Loucy (cell line): ENCODE measurements at regions not wholly inside any gene's neighbourhood (a gene's known extent, or its start where the extent isn't known, plus 50 kb on each side); places are given as distances from the start of the nearest gene placed in this dataset.
A peak's percentile ranks its signal among the peaks of the same experiment; 100 is the strongest.

ENCODE experiments used
- H2AFZ ChIP-seq: fragments of 200-600 bp; sonication (generic); 2 replicates; pipeline ENCODE4 v1.6.0; 2016; ENCODE audit warnings: antibody characterized with exemption, mild to moderate bottlenecking, low read length, moderate library complexity
- H3F3A ChIP-seq: fragments of 200-600 bp; 2 replicates; pipeline ENCODE4 v1.6.0; 2016; ENCODE audit warnings: antibody characterized with exemption, low read depth, mild to moderate bottlenecking
- H3K27me3 ChIP-seq: fragments of 200-600 bp; sonication (generic); 2 replicates; pipeline ENCODE4 v1.6.1; 2014; ENCODE audit warnings: low read length, mild to moderate bottlenecking; ENCODE audit not compliant: insufficient read depth, poor library complexity, severe bottlenecking
- H3K36me3 ChIP-seq: fragments of 200-600 bp; sonication (generic); 2 replicates; pipeline ENCODE4 v1.6.1; 2016; ENCODE audit warnings: low read length; ENCODE audit not compliant: insufficient read depth
- H3K4me1 ChIP-seq: fragments of 200-600 bp; sonication (generic); 2 replicates; pipeline ENCODE4 v1.5.1; 2014; ENCODE audit warnings: low read length, mild to moderate bottlenecking; ENCODE audit not compliant: insufficient read depth, poor library complexity, severe bottlenecking
- H3K4me2 ChIP-seq: fragments of 200-600 bp; sonication (generic); 2 replicates; pipeline ENCODE4 v1.6.0; 2014; ENCODE audit warnings: antibody characterized with exemption, low read length, low read depth, mild to moderate bottlenecking; ENCODE audit not compliant: poor library complexity, severe bottlenecking
- H3K4me3 ChIP-seq: fragments of 200-600 bp; sonication (generic); 2 replicates; pipeline ENCODE4 v1.5.1; 2014; ENCODE audit warnings: low read length, mild to moderate bottlenecking, mixed read lengths; ENCODE audit not compliant: poor library complexity, severe bottlenecking
- H3K79me2 ChIP-seq: fragments of 200-600 bp; sonication (generic); 2 replicates; pipeline ENCODE4 v1.6.1; 2014; ENCODE audit warnings: low read length; ENCODE audit not compliant: insufficient read depth
- H3K9ac ChIP-seq: fragments of 200-600 bp; sonication (generic); 2 replicates; pipeline ENCODE4 v1.6.0; 2014; ENCODE audit warnings: mild to moderate bottlenecking, low read depth, low read length, moderate library complexity; ENCODE audit not compliant: poor library complexity, severe bottlenecking
- H3K9me2 ChIP-seq: fragments of 200-600 bp; sonication (generic); replicated peaks from 2 replicates; pipeline ENCODE4 v1.6.1; 2016; ENCODE audit warnings: low read depth, low read length, mixed read lengths
- H3K9me3 ChIP-seq: fragments of 200-600 bp; sonication (generic); 2 replicates; pipeline ENCODE4 v1.6.1; 2014; ENCODE audit warnings: mild to moderate bottlenecking, antibody characterized with exemption, low read length, low read depth; ENCODE audit not compliant: insufficient read depth
- H4K20me1 ChIP-seq: fragments of 200-600 bp; sonication (generic); 2 replicates; pipeline ENCODE4 v1.6.0; 2014; ENCODE audit warnings: antibody characterized with exemption, low read length, mild to moderate bottlenecking; ENCODE audit not compliant: insufficient read depth, poor library complexity, severe bottlenecking
- CTCF ChIP-seq: fragments of 200-600 bp; sonication (generic); conservative IDR thresholded peaks from 2 replicates; pipeline ENCODE4 v1.5.1; 2014; ENCODE audit warnings: mild to moderate bottlenecking, antibody characterized with exemption, low read length
- EZH2phosphoT487 ChIP-seq: fragments of 200-600 bp; IDR thresholded peaks from 2 replicates; pipeline ENCODE4 v1.6.1; 2018; ENCODE audit warnings: antibody characterized with exemption, mild to moderate bottlenecking, moderate library complexity, borderline replicate concordance

DNA sequence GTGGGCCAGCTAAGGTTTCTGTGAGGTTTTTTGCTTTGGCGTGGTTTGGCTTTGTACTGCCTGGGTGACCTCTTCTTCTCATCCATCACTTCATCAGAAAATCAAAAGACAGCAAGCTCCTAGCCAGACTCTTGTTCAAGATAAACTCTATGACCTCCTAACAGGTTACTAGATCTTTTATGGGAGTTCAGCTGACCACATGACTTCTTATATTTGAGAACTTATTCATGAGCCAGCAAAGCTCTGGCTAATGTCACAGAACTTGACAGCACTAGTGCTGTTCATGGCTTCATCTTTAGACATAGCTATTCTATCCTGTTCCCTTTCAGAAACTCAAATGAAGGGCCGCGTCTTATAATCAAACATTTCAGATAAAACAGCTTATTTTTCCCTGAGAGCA lies 527.1 kb upstream of the GOLIM4 start:
- TF ChIP-seq EZH2phosphoT487 (no peak), CTCF (no peak)
- no peaks in the 10 kb centered on the region for H4K20me1 ChIP-seq

DNA sequence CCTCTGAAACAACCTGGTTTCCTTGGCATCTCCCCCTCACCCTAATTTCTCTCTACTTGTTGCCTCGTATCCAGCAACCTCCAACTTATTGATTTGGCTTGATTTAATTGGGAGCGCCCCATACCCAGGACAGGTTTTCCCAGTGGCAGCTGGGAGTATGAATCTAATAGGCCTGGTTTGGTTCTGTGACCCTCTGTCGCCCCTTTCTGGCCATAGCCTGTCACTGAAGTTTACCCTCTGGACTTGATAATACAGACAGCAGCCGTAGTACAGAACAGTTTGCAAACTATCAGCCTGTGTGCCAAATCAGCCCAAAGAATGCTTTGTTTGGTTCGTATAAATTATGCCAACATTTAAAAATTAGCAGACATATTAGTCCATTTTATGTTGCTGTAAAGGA lies 525.1 kb upstream of the GOLIM4 start:
- no peaks in the 10 kb centered on the region for H3F3A ChIP-seq
- H3K9ac ChIP-seq = no peak overlapping the region
- no peaks in the 10 kb centered on the region for H3K36me3 ChIP-seq
- peaks cover 7% of the 10 kb centered on the region for H3K4me1 ChIP-seq
- H3K9me3 ChIP-seq = no peaks in the 10 kb centered on the region
- H3K27me3 ChIP-seq = no peaks in the 10 kb centered on the region
- H3K9me2 ChIP-seq = no peaks in the 10 kb centered on the region
- no peak overlapping the region for H3K4me3 ChIP-seq
- no peaks in the 10 kb centered on the region for H3K79me2 ChIP-seq
- no peak overlapping the region for H3K4me2 ChIP-seq
- H2AFZ ChIP-seq = no peak overlapping the region
- H4K20me1 ChIP-seq = no peaks in the 10 kb centered on the region
- TF ChIP-seq EZH2phosphoT487 (no peak), CTCF (peak; percentile 83)

More for the DNA sequence above, 527.1 kb upstream of the GOLIM4 start:
- no peaks in the 10 kb centered on the region for H3K9me2 ChIP-seq
- H3K9ac ChIP-seq = no peak overlapping the region
- H3K9me3 ChIP-seq = no peaks in the 10 kb centered on the region
- H2AFZ ChIP-seq = no peak overlapping the region
- no peaks in the 10 kb centered on the region for H3F3A ChIP-seq
- no peaks in the 10 kb centered on the region for H3K36me3 ChIP-seq
- no peaks in the 10 kb centered on the region for H3K4me1 ChIP-seq
- no peaks in the 10 kb centered on the region for H3K79me2 ChIP-seq
- H3K4me3 ChIP-seq = no peak overlapping the region
- no peaks in the 10 kb centered on the region for H3K27me3 ChIP-seq
- H3K4me2 ChIP-seq = no peak overlapping the region

DNA sequence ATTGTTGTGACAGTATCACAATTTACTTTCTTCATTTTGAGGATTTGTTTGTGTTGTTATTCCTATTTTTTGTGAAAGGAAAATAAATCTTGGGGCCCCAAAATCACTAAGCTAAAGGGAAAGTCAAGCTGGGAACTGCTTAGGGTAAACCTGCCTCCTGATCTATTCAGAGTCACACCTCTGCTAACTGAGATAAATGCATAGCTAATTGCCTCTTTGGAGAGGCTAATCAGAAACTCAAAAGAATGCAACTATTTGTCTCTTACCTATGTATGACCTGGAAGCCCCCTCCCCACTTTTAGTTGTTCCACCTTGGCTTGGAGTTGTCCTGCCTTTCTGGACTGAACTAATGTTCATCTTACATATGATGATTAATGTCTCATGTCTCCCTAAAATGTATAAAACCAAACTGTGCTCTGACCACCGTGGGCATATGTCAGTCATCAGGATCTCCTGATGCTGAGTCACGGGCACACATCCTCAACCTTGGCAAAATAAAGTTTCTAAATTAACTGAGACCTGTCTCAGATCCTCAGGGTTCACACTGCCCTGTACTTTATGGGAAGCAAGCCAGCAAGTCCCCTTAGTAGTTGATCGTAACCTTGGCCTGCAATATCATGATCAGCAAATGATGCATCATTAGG lies 523.2 kb upstream of the GOLIM4 start:
- peaks cover 7% of the 10 kb centered on the region for H3K4me1 ChIP-seq
- no peak overlapping the region for H3K4me3 ChIP-seq
- H3F3A ChIP-seq = no peaks in the 10 kb centered on the region
- no peak overlapping the region for H2AFZ ChIP-seq
- H4K20me1 ChIP-seq = no peaks in the 10 kb centered on the region
- H3K4me2 ChIP-seq = no peak overlapping the region
- no peaks in the 10 kb centered on the region for H3K27me3 ChIP-seq
- TF ChIP-seq CTCF (no peak), EZH2phosphoT487 (no peak)
- H3K9me3 ChIP-seq = no peaks in the 10 kb centered on the region
- no peaks in the 10 kb centered on the region for H3K36me3 ChIP-seq
- no peaks in the 10 kb centered on the region for H3K79me2 ChIP-seq
- H3K9me2 ChIP-seq = no peaks in the 10 kb centered on the region
- no peak overlapping the region for H3K9ac ChIP-seq
